RKO (cell line): ENCODE measurements at regions not wholly inside any gene's neighbourhood (a gene's known extent, or its start where the extent isn't known, plus 50 kb on each side); places are given as distances from the start of the nearest gene placed in this dataset.
"Not testable (repeated sequence)": the region's sequence is repeated elsewhere in the genome, so short reads cannot be mapped to it uniquely, and the experiment has no call there.

Source experiments
- DNase-seq: peaks from one replicate; pipeline ENCODE4 v3.0.0-alpha.2; 2016; ENCODE audit warnings: low spot score

GRCh38 chr22:48729499-48730171 lies 1098.0 kb downstream of the BRD1 start:
- DNase-seq, result no peak

DNA sequence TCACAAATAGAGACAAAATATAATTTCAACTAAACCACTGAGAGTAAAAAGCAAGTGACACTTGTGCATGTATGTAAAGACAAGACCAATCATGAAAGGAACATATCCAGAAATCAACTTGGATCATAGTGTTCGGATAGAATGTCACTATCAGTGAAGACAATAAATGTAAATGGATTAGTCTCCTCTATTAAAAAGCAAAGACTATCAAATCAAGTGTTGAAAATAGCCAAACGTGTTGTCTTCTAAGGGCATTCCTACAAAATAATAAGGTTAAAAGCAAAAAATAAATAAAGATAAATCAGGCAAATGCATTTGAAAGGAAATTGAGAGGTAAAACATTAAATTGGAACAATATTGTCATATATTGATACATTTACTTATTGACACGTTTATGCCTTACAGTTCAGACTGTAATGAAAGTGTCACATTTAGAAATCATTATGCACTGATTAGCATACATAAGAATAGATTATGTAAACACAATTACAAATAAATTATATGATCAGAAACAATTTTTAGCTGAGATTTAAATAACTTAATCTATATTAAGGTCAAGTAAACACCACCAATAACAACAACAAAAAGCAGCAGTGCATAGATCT lies 1100.1 kb downstream of the BRD1 start:
- no peak for DNase-seq

GRCh38 chr22:48724899-48725298 lies 1102.8 kb downstream of the BRD1 start:
- DNase-seq, result no peak

GRCh38 chr22:48722661-48723060 lies 1105.0 kb downstream of the BRD1 start:
- no peak for DNase-seq

GRCh38 chr22:48721395-48721669 lies 1106.3 kb downstream of the BRD1 start:
- no peak for DNase-seq

DNA sequence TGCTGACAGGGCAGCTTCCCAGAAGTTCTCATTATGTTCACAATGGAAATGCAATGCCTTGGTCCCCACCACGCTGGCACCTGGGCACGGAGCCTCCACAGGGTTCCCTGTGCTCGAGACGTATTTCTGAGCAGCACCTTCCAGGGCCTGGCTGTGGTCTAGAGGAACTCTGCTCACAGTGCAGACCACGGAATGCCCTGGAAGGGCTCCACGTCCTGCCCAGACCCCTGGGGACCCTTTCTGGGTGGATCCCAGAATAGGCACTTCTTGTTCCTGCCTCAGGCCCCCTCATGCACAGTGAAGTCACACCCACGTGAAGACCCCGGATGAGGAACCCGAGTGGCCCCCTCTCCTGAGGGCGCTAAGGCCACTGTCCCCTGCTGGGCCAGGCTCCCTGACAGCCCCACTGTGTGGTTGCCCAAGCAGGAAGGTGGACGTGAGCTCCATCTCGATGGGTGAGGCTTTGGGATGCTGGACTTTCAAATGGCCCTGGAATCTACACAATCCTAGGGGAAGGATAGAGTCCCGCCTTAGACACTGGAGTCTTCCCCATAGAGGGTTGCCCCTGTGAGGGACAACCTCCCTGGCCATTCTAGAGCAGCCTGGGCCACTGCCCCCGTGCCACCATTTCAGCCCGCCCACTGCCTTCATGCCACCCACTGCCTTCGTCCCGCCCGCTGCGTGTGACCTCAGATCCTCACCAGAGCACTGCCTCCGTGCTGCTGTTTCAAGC lies 1106.8 kb downstream of the BRD1 start:
- no peak for DNase-seq

GRCh38 chr22:48719978-48720661 lies 1107.6 kb downstream of the BRD1 start:
- DNase-seq, result no peak

DNA sequence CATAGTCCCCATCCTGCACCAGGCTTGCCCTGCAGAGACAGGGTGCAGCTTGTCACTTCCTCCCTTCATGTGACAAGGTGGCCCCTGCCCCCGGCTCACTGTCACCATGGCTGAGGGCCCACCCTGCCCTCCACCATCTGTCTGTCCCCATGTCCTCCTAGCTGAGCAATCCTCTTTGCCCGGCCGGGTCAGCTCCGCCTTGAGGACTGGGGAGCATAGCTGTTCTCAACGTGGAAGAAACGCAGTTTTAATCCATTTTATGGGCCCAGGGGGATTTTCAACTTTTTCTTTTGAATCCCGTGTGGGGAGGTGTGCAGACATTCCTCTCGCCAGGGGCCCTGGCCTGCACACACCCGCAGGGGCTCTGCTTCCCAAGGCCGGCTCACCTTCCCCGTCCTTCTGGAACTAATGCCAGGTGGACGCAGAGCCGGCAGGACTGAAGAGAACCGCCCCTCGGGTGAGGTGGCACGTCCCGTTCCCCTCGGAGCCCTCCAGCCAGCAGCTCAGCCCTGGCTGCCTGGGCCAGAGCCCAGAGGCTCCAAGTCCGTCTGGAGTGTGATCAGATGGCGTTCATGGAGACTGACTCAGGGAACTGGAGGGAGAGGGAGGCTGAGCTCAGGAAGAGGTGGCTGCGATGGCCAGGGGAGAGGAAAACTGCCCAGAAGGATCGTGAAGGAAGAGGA lies 1108.7 kb downstream of the BRD1 start:
- no peak for DNase-seq

- no peak for DNase-seq
These were observed 1109.5 kb downstream of the BRD1 start for GRCh38 chr22:48717883-48718817.

GRCh38 chr22:48717076-48717810 lies 1110.4 kb downstream of the BRD1 start:
- no peak for DNase-seq

DNA sequence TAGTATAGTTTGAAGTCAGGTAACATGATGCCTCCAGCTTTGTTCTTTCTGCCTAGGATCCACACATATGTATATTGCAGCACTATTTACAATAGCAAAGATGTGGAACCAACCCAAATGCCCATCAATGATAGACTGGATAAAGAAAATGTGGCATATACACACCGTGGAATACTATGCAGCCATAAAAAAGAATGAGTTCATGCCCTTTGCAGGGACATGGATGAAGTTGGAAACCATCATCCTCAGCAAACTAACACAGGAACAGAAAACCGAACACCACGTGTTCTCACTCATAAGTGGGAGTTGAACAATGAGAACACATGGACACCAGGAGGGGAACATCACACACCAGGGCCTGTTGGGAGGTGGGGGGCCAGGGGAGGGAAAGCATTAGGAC lies 1111.5 kb downstream of the BRD1 start:
- not testable (repeated sequence) for DNase-seq

- DNase-seq, result no peak
These were observed 1112.2 kb downstream of the BRD1 start for GRCh38 chr22:48715511-48715910.

DNA sequence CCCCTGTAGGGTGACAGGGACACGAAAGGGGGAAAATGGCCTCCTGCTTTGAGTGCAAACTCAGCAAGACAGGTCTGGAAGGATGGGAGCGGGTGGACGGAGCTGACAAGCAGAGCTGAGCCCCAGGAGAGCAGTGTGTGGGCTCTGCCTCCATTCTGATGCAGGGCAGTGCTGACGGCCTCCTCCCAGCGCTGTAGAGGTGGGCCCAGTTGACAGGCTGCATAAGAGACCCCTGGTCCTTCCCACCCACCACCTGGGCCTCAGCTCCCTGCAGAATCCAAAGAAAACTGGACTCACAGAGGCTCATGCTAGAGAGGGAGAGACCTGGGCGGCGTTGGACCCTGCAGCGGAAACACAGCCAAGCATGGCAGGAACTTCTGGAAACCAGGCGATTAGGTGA lies 1113.4 kb downstream of the BRD1 start:
- no peak for DNase-seq

GRCh38 chr22:48713272-48714205 lies 1114.1 kb downstream of the BRD1 start:
- DNase-seq, result no peak

DNA sequence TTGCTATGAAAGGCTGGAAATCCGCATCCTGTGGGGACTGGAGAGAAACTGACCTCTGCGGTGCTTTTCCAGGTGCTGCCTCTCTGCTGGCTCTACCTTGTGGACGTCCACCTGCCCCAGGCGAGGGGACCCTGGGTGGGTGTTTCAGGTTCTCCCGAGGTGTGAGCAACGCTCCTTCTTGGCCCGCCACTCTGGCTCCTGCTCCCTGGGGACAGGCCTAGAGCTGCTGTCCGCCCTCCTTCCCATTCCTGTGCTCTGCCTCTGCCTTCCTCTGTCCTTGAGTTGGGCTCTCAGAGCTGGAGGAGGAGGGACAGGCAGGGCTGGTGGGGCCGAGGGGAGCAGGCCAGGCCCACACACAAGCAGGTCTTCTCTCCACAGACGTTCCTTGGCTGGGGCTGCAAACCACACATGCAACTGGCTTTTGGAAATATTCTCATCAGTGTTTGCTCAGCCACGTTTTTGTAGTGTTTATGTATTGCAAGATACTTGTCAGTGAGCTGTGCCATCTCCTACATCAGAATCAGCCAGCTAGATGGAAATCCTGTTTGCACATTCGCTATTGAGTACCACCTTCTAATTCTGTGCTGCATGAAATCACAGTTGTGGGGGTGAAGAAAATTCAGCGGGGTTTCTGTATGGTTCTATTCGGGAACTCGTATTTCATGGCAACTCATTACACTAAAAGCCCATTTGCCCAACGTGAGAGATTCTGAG lies 1115.0 kb downstream of the BRD1 start:
- no peak for DNase-seq

DNA sequence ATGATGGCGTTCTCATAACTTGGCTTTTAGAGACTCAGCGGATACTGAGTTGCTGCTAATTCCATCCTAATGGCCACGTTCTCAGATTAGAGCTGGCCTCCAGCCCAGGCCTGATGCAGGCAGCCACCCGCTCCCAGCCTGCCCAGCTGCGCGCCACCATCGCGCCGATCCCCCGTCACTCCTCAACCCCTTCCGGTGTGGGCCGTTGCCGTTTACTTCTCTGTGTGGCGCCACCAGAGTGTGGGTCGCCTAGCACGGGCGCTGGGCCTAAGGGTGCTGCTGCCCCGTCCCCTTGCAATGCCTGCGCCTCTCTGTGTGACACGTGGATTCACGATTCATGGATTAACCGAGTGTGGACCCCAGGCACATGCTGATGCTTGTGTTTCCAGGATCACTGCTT lies 1116.0 kb downstream of the BRD1 start:
- no peak for DNase-seq

- DNase-seq, result no peak
These were observed 1116.6 kb downstream of the BRD1 start for GRCh38 chr22:48711031-48711431.

DNA sequence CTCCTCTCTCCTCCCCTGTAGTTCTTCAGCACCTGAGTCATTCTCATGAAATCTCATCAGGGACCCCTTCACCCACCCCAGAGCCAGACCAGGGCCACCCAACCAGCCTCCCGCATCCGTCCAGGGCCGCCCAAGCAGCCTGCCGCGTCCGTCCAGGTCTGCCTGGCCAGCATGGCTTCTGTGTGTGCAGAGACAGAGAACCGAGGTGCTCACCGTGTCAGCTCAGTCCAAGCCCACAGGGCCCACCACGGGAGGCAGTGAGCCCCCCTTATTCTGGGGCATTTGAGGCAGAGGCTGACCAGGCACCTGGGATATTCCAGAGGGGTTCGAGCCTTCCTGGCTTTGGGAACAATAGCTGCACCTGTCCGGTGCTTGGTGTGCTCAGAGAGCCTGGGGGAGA lies 1117.3 kb downstream of the BRD1 start:
- no peak for DNase-seq

GRCh38 chr22:48709976-48710375 lies 1117.7 kb downstream of the BRD1 start:
- DNase-seq, result no peak
